HG03457 (cell line): ENCODE measurements at regions not wholly inside any gene's neighbourhood (a gene's known extent, or its start where the extent isn't known, plus 50 kb on each side); places are given as distances from the start of the nearest gene placed in this dataset.

Experiments
- ATAC-seq: cut with Tn5 transposase; IDR thresholded peaks from one replicate; pipeline ENCODE4 v1.9.1; 2021; ENCODE audit warnings: moderate number of reproducible peaks; ENCODE audit not compliant: unreplicated experiment

DNA sequence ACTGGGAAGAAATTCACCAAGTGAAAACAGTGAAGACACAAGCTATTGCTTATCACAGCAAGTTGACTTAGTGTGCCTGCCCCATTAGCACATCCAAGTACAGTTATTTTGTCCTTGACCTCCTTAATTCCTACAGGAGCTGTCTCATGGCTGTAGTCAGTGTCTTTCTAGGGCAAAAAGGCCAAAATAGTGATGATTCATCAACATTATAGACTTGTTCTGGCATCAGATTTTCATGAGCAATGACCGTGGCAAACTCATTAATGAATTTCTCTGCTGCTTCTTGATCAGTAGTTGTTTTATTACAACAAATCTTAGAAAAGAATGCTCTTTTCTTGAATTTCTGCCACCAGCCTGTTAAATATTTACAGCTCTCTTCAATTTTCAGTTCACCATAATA lies 1169.3 kb upstream of the DDX18 start:
- ATAC-seq, result no peak

DNA sequence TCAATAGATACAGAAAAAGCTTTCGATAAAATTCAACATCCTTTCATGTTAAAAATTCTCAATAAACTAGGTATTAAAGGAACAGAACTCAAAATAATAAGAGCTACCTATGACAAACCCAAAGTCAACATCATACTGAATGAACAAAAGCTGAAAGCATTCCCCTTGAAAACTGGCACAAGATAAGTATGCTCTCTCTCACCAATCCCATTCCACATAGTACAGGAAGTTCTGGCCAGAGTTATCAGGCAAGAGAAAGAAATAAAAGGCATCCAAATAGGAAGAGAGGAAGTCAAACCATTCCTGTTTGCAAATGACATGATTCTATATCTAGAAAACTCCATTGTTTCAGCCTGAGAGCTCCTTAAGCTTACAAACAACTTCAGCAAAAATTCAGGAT lies 1145.8 kb upstream of the DDX18 start:
- no peak for ATAC-seq

DNA sequence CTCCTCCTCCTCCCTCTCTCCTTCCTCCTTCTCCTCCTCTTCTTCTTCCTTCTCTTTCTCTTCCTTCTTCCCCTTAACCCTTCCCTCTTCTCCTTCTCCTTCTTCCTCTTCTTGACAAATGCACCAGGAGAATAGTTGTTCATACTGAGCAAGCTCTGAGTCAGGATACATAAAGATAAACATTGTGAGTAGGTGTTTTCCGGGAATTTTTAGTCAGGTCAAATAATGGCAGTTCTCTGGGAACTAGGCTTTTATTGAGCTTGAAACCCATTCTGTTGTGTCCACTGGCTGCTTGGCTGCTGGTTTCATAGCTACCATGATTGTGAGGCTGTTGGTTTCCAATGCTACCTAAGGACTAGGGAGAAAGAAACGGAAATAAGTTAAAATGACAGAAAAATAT lies 1144.7 kb upstream of the DDX18 start:
- no peak for ATAC-seq

DNA sequence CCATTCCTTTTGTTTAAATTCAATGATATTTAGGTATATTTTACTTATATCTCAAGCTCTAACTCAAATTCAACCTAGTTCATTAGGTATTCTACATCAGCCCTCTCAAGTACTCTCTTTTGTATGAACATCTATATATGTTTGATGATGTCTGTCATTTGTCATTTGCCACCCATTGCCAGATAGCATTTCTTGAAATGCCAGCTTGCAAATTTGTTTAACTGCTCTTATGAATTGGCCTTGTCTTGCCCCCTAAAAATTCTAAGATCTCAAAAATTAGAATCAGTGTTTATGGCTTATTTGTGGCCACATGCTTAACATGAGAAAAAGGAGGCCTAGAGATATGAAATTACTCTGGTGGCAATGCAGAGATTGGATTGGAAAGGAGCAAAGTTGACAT lies 1140.3 kb upstream of the DDX18 start:
- ATAC-seq, result no peak

DNA sequence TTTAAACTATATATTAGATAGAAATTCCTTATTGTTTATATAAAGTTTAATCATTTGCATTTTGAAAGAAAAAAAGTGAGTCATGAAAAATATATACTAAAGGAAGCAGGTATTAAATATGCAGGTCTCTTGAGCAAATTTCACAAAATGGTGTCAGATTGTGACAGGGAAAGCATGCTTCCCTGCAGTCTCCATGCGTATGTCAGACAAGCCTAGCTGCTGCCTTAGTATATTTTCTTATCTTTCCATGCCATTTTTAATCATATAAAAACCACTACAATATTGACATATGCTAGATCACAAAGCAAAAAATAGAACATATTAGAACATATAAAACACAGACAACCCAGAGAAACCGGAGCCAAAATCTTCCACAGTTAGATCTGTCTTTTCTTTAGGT lies 1137.7 kb upstream of the DDX18 start:
- ATAC-seq, result no peak

DNA sequence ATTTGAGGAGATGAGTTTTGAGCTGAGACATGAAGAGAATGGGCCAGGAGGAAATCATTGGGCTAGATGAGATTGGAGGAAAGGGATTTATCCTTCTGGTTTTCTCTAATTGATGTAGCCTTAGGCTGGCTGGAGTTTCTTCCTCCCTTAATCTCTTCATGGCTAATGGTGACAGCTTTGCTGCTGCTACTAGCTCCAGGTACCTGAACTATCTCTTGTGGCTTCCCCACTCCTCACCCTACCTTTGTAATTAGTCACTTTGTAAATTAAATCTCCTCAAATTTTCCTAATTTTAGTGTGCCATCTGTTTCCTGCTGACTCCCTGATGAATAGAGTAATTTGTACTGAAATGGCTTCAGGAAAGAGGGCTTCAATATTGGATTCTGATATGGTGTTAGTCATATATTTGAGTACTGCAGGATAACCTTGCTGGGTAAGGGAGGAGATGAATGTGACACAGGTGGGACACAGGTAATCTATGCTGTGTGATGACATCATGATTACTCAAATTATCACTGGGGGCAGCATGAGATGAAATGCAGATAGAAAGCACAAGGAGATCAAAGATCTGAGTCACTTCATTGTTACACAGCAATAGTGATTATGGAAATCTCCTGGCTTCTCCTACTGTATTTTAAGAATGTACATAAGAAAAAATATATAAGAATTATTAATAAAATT lies 1134.1 kb upstream of the DDX18 start:
- no peak for ATAC-seq

DNA sequence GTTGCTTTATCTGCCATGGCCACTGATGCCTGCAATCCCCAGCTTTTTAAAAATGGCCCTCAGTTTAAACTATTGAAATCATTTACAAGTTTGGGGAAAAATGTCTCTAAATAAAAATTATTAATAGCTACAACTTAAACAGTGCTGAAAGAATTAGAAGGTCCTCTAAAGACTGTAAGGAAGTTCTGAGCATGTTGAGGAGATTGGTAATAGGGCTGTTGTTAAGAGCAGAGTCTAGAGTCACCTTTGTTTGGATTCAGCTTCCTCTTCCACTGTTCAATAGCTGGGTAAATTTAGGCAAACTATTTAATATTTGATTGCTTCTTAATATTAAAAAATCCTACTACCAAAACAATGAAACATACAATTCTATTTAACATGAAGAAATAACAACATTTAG lies 1127.1 kb upstream of the DDX18 start:
- no peak for ATAC-seq

DNA sequence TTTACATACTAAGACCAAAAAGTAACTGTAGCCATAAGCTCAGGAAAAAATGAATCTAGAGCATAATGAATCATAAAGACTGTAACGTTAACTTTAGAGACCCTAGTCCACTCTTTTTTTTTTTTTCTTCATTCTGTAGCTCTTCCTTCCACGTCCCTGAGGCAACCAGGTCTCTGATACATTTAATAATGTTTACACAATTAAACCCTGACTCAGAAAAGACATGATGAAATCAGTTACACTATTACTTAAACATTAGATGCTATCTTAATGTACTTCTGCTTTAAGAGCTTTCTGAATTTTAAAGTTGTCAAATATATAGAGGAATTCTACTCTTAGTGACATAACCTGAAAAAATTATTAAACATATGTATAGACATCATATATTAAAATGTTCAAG lies 1121.5 kb upstream of the DDX18 start:
- no peak for ATAC-seq

DNA sequence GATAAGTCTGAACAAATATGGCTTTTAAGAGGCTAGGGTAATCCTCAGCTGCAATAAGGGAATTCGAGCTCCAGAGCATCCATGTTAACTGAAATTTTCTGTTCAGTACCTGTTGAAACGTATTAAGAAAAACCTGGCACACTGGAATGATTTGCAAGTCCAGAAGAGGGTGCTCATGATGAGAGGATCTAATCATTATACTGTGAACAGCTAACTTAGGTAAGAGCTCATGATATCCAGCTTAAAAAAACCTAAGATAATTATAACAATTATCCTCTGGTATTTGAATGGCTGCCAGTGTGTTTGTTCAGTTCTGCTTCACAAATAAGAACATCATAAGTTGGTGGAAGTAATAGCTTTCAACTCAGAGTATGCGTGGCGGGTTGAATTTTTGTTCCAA lies 1118.3 kb upstream of the DDX18 start:
- no peak for ATAC-seq

DNA sequence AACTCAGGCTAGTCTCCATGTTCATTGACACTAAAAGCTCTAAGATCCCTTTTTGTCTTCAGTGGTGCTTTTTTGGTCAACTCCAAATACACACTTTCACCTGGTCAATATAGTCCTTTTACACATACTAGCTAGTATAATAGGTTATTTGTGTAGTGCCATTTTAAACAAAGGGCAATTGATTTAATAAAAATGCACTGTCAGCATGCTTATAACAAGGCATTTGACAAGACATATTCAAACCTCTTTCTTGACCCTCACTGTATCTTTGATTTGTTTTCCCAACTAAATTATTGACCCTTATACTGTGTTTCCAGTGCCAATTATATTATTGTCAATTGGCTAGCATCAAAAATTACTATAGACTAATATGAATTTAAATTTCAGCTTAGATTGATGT lies 1117.6 kb upstream of the DDX18 start:
- no peak for ATAC-seq

DNA sequence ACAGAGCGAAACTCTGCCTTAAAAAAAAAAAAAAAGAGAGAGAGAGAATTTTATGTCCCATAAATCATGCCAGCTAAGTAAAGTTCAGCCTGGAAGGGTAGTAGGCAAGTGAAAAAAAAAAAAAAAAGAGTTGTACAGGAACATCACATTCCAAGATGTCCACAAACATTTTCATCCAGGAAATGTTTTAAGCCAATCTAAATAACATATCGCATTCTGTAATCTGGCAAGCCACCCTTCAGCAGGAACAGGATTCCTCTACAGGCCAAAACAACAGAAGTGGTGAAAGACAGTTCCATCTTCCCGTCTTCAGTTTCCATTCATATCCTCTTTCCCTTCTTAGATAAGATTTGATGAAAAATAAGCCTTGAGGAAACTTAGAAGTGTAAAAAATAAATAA lies 1108.1 kb upstream of the DDX18 start:
- ATAC-seq, result no peak

DNA sequence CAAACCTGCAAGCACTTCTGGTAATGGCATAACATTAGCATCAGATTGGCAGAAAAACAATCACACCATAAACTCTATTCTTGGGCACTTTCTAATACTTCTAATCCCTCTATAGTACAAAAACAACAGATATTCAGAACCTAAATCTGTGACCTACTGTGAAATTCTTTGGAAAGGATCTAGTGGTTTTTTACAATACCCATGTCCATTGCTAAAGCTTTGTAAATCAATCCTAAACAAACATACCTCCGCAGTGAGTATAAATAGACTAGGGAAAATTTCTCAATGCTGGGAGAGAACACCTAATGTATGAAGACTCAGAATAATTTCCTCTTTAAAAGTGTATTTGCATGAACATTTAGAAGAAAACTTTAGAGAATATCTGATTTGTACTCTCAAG lies 1098.5 kb upstream of the DDX18 start:
- ATAC-seq, result no peak

DNA sequence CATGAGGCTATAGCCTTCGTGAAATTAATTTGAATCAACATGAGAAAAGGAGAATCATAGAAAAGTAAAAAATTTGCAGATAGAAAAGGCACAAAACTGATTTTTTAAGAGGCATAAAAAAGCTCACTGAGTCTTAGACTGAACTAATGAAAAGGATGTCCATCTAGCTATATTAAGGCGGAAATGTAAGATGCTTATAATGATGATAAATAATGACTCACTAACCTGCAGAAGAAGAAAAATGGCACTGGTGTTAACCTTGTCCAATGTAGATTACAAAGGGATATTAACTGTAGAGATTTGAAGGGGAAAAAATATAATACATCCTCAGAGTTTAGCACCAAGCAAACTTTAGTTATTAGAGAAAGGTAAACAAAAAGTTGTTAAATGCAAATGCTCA lies 1098.0 kb upstream of the DDX18 start:
- no peak for ATAC-seq

DNA sequence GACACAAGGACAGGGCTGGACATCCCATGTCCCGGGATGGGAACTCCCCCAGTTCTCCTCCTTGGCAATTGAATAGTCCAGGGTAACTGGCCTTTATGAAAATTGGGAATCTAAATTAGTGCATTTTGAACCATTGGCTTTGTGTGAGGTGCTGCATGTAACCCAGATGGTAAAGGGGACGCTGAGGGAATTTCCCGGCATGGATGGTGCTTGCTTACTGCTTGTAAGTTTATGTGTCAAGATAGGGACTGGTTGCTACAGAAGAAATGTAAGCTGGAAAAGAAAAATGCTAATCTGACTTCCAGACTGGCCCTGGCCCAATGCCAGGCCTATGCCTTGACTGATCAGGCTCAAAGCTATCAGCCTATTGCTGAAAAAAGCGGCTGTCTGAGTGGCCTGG lies 1096.7 kb upstream of the DDX18 start:
- ATAC-seq, result no peak

DNA sequence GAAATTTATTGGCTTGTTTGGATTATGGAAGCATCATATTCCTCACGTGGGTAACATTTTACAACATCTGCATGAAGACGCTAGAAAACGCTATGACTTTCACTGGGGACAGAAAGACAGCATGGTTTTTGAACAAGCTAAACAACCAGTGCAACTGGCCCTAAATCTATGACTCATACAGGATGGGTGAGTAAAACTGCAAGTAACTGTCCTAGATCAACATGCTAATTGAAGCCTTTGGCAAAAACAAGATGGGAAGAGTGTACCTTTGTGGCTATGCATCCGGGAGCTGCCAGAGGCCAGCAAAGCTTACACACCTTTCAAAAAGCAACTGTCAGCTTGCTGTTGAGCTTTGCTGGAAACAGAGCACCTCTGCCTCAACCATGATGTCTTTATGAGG lies 1096.0 kb upstream of the DDX18 start:
- ATAC-seq, result no peak

DNA sequence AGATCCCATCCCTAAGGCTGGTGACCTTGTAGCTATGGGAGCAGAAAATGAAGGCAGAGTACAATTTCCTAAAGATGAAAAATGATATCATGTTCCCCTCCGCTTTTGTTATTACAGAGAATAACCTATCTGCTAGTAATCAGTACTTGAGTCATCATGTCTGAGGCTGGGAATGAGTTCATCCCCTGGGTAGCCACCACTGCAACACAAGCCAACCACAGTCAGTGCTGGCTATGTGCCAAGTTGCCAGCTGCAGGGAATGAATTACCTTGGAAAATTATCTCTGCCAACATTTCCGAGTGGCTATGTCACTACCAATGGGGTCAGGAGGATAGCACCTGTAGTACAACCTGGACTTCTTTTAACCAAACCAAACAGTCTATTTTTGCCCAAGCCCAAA lies 1094.7 kb upstream of the DDX18 start:
- ATAC-seq, result no peak

DNA sequence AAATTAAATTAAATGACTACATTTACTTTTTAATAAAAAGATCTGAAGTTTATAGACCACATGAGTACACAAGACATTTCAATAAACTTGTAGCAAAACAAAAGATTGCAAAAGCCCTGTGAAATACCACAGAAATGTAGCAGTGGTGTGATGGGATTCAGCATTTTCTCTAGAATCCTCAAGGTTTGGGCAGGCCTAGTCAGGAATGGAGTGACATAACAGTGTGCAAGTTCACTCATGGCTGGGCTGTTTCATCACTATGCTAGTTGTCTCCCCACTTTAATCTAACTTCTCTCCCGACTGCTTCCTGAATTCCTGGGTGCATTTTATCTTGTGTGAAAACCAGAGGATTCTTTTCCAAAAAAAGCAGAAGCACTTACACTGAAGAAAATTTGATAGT lies 1089.9 kb upstream of the DDX18 start:
- no peak for ATAC-seq

DNA sequence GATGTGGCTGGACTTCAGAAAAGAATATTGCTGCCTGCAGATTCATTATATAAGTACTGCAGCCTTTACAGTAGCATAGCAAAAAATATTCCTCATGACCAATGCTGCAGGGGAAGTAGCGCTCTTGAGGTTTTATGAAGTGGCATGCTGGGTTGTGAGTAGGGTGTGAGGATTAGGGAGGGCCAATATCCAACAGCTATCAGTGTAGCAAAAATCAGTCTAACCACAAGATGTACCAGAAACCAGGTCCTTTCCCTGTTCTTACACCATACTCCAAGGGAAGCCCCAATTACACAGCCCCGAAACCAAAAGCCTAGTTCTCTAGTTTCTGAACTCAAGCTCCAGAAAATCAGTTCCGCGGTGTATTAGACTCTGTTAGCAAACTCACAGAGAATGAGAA lies 1082.2 kb upstream of the DDX18 start:
- no peak for ATAC-seq

DNA sequence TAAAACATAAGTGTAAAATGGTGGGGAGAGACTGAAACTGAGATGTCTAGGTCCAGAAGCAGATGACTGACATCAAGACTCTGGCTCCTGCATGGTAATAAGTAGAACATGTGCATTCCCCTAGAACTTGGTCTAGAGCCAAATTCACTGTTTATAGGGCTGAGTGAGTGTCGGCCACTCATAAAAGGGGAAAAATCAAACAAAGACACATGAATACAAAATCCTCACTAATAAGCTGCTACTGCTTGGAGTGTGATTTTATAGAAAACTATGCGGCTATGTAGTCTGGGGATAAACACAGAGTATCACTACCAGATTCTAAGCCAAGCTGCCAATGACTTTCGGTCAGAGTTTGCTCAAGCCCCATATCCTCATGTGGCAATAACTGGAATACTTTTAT lies 1080.8 kb upstream of the DDX18 start:
- ATAC-seq, result no peak

DNA sequence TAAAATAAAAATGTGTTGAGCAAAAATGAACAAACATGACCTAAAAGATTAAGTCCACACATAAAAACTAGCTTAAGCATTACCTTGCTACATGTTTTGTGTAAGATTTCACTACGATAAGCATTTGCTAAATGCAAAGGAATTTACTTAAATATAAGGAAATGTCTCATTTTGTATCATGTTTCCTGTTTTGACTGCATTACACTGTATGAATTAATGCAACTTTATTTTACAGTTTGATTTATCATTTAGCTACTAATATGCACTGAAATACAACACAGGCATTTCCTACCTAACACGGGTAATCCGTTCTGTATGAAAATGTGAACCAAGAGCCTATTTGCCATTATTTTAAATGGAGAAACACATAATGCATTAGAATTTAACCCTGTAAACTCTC lies 1076.5 kb upstream of the DDX18 start:
- no peak for ATAC-seq

DNA sequence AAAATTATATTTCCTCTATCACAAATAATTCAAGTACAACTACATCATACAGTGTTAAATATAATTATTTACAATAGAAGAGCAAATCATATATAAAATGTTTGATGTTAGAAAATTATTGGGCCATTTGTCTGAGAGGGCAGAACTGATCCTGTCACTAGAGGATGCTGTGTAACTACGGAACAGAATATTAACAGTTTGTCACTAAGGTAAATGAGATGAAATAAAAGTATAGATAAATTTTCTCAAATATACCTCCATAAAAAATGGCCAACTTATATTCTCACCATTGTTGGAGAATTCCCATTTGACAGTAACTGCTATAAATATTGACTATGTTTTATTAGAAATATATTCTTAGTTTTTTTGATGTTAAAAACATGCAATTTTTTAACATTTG lies 1067.4 kb upstream of the DDX18 start:
- no peak for ATAC-seq

DNA sequence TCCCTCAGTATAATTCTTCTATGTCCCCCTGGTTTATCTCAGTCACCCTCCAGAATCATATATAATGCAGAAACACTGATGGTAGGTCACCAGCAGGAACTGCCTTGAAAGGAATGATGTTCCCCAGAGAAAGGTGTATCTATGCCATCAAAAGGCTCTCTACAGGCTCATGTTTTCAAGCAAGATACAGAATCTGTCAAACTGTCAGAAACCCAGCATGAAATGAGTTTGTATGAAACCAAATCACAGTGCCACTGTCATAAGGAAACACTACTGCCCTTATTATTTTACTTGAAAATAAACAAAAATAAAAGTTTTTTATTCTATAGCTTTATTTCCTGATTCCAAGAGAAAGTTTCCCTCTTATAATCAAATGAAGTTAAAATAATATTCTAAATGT lies 1064.5 kb upstream of the DDX18 start:
- no peak for ATAC-seq

DNA sequence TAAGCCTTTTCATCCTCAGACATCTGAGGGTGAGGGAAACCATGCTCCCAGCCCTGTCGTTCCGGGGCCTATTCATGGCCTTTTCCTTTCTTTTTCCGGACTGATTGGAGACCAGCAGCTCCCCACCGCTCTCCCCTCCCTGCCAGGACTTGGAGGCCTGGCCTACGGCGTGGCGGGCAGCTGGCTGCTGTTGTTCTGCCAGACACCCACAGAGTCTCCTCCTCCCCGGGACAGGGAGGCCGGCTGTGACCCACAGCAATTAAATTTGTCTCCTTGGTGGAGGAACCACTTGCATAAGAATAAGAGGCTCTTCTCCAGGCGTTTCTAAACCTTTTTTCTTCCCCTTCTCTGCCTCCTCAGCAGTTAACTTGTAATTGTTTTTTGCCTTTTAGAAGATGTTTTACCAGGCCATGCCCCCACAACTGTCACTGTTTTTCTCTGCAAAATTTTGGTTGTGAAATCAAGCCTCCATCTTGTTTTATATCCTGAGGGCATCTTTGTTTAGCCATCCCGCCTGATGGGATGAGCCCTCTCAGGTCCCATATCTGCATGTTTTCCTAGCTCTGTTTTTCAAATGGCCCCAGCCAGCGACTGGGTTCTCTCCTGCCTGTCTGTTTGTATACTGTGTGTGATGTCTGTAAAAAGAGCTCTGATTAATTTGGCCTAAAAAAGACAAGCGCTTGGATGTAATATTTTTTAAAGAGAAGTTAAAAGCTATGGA lies 1060.0 kb upstream of the DDX18 start:
- no peak for ATAC-seq
